ENCODE measurements at regions not wholly inside any gene's neighbourhood (a gene's known extent, or its start where the extent isn't known, plus 50 kb on each side); places are given as distances from the start of the nearest gene placed in this dataset.
A peak's percentile ranks its signal among the peaks of the same experiment; 100 is the strongest.

DNA sequence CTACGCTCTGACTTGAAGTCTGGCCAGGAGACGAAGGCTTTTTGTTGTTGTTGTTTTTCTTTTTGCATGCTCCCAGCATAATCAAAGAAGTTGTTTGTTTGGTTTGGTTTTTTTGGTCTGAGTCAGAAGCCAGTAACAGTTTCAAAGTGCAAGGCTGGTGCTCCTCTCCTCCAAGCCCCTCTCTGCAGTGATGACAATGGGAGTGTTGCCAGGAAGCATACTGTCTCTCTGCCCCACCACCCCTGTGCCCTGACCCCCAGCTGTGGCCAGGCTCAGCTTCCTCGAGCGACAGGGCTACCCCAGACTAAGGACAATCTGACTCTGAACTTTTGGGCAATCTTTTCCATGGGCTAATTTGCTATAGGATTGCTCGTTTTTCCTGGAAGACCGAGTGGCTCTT, 173.8 kb upstream of the PITX1 start:
- no peak for DNase-seq (ENCODE audit: extremely low read depth in 1 of 2, low read depth in 1 of 2)

DNA sequence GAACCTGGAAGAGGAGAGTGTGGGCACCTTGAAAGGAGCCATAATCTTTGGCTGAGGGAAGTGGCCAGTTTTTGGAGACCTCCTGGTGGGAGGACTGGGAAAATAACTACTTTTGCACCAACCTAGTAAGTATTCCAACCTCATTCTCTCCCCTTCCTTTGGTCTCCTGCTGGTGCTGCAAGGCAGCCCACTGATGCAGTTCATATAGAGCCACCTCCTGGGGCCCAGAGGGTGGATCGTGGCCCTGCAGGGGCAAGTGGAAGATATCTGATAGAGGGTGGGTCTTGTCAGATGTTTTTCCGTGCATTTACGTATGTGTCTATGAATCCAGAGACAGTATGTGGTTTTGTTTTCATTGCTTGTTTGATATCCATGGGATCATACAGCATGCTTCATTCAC, 172.8 kb upstream of the PITX1 start:
- no peak for DNase-seq (ENCODE audit: extremely low read depth in 1 of 2, low read depth in 1 of 2)

- no peak for DNase-seq (ENCODE audit: extremely low read depth in 1 of 2, low read depth in 1 of 2)
These were observed 171.8 kb upstream of the PITX1 start for GRCh38 chr5:135205632-135206349.

DNA sequence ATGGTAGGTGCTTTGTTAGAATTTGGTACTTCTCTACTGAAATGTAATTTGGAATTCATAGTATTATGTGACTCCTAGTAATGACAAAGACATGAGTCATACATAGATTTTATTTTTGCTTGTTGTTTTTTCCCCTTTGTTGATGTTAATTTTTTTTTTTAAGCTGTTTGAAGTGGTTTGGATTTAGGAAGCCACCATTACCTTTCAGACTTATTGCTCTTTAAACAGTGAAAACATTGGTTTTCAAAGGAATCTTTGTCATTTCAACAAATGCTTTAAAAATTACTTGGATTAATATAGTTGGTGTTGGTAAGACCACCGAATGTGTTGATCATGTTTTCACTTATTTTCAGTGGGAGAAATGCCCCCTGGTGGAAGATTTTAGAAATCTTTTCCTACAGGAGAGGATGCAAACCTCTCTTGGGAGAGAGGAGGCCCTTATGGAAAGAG, 170.1 kb upstream of the PITX1 start:
- DNase-seq (ENCODE audit: extremely low read depth in 1 of 2, low read depth in 1 of 2): no peak

- no peak for DNase-seq (ENCODE audit: extremely low read depth in 1 of 2, low read depth in 1 of 2)
These were observed 169.6 kb upstream of the PITX1 start for GRCh38 chr5:135203593-135204036.

DNA sequence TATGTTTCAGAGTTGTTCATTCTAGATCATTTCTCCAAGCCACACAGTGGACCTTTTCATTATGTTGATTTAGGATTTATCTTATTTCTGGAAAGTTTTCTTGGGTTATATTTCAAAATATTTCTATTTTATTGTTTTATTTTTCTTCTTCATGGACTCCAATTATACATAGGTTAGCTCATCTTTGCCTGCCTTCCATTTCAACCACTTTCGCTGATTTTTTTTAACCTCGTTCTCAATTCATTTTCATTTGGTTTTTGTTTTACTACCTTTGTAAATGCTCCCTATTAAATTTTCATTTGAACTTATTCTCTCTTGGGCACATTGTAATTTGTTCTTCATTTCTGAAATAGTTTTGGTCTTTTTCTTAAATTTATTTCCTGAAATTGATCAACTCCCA, 169.0 kb upstream of the PITX1 start:
- DNase-seq (ENCODE audit: extremely low read depth in 1 of 2, low read depth in 1 of 2): no peak

DNA sequence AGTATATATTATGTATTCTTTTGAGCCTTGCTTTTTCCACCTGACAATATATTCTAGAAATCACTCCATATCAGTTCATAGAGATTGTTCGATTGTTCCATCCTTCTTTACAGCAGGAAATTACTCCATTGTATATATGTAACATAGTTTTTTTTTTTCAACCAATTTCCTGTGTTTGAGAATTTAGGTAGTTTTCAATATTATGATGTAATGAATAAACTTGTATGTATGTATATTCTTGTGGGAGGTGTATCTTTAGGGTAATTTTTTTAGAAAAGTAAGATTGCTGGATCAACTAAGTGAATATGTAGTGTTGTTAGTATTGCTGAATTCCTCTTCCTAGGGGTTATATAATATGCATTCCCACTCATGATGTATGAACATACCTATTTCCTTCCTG, 165.9 kb upstream of the PITX1 start:
- no peak for DNase-seq (ENCODE audit: extremely low read depth in 1 of 2, low read depth in 1 of 2)

- DNase-seq (ENCODE audit: extremely low read depth in 1 of 2, low read depth in 1 of 2): no peak
These were observed 162.5 kb upstream of the PITX1 start for GRCh38 chr5:135196483-135196882.

- no peak for DNase-seq (ENCODE audit: extremely low read depth in 1 of 2, low read depth in 1 of 2)
These were observed 161.2 kb upstream of the PITX1 start for GRCh38 chr5:135195270-135195608.

DNA sequence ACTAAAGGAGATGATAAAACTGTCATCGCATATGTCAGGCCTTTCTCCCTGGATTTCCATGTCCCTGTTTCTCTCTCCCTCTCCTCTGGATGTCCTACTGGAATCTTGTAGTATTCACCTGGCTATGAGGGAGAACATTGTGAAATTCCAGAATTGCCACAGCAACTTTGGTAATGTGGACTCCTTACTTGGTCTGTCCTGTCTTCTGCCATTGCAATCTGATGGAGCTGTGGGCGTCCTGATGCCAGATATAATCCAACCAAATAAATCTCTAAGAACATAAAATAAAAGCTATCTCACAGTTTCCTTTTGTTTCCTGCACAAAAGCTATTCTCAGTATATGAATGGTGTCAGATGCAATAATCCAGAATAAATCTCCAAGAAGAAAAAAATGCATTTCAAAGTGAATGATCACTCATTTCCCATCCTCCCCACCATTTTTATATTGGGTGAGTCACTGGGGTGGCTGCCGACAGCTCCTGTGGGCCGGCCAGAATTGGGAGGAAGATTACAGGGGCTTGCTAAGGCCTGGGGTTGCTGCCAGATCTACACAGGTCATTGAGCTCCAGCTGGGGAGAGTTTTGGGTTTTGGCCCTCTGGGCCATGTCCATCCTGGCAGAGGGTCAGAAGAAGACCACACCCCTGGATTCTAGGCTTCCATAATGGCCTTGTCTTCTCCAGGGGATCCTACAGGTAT, 160.7 kb upstream of the PITX1 start:
- DNase-seq (ENCODE audit: extremely low read depth in 1 of 2, low read depth in 1 of 2): no peak

DNA sequence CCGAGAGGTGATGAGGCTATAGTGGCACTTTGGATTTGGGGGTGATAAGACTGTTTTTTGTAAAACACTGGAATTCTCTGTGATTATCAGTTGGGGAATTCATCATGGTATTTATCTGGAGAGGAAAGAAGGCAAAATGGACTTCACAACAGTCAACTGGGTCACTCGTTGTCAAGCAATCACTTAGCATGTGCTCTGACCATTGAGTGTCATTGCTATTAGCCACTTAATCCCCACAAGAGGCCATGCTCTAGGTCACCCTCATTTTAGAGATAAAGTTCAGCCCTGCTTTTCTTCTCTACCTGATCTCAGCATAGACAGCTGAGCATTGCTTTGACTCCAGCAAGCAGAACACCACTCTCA, 160.1 kb upstream of the PITX1 start:
- no peak for DNase-seq (ENCODE audit: extremely low read depth in 1 of 2, low read depth in 1 of 2)

DNA sequence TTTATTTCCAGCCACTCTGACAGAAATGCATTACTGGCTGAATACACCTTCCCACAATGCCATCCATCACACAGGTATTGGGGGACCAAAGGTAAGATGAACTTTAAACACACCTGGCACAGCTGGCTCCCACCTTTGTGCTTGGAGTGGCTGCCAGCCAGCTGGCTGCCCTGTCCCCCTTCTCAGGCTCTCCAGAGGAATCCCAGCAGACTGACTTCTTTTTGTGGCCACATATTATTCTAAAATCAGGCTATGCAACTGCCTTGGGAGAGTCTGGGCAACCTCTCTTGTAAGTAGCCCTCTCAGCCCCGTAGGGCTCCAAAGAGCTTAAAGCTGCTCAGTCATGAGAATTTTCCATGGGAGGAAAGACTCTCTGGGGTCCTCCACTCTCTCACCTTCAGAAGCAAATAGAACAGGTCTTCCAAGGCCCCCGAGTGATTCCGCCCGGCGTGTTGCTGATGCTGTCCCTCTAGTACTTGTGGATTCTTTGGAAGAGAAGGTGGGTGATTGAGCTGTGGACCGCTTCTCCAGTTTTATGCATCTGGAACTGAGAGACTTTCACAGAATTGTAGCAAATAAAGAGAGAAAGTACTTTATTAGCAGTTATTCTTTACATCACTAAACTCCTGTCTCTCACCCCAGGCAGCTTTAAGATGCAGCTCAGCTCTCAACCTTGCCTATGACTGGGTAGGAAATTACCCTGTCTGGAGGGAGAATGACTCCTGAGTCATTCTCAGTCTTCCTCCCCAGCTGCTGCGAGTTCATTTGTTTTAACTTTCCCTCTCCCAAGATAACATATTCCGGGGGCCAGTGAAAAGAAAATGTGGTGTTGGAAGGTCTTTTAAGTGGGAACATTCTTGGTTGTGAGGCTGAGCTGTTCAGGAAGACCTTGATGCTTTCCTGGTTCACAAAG, 159.4 kb upstream of the PITX1 start:
- DNase-seq (ENCODE audit: extremely low read depth in 1 of 2, low read depth in 1 of 2): no peak

DNA sequence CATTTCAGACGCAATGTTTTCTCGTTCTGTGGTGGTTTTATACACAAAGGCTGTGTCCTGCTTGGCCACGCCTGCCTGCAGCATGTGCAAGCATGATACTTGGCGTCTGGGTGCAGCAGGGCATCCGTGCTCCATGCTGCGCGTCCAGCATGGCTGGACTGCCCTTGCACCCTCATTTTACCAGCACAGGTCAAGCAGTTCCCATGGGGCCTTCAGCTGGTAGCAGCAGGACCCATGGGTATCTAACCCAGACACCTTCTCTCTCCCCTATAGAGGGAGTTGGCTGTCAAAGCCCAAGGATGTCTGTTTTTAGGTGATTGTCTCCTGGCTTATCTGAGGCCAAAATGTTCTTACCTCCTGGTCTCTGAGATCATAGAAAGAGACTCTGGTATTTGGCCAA, 158.3 kb upstream of the PITX1 start:
- no peak for DNase-seq (ENCODE audit: extremely low read depth in 1 of 2, low read depth in 1 of 2)

GRCh38 chr5:135191084-135191826, 157.2 kb upstream of the PITX1 start:
- peak; percentile 20 to 48 for DNase-seq (ENCODE audit: extremely low read depth in 1 of 2, low read depth in 1 of 2)

DNA sequence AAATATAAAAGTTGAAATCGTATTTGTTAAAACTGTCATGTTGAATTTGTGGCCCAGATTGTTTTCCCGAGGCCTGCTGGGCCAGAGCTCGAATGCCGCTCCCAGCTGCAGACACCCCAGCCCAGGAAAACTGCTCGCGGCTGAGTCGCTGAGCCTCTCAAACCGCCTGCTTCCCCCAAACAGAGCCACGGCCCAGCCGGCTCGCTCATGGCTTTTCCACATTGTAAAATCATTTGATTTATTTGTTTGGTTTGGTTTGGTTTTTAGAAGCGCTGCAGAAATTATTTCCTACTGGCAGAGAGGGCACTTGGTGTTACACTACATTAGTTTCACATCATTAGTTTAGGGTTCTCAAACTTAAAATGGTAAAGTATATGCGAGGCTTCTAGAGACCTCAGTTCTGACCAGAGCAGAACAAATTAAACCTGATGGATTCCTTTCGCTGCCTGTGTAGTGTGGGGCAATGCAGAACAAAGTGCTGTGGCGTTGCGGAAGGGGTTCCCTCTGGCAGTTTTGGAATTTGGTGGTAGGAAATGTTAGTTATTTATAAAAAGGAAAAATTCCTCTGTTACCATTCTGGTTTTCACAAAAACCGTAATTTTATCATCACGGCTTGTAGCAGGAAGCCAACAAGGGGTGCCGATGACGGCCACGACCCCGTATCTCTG, 156.5 kb upstream of the PITX1 start:
- no peak for DNase-seq (ENCODE audit: extremely low read depth in 1 of 2, low read depth in 1 of 2)

DNA sequence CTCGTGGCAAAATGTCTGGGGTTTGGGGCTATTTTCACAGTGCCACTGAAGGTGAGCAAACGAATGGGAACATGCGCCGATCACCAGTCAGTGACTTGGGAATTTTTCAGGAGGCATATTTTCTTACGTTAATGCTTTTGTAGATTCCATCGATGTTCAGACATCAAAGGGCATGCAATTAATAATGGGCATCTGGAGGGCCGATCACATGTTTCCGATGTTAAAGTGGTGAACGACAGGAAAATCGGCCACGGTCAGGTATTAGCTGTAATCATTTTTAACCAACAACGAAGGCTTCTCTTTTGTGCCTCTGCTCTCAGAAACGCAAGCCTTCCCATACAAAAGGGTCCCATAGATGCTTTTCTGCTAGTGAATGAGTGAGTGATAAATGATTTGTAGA, 155.0 kb upstream of the PITX1 start:
- no peak for DNase-seq (ENCODE audit: extremely low read depth in 1 of 2, low read depth in 1 of 2)

DNA sequence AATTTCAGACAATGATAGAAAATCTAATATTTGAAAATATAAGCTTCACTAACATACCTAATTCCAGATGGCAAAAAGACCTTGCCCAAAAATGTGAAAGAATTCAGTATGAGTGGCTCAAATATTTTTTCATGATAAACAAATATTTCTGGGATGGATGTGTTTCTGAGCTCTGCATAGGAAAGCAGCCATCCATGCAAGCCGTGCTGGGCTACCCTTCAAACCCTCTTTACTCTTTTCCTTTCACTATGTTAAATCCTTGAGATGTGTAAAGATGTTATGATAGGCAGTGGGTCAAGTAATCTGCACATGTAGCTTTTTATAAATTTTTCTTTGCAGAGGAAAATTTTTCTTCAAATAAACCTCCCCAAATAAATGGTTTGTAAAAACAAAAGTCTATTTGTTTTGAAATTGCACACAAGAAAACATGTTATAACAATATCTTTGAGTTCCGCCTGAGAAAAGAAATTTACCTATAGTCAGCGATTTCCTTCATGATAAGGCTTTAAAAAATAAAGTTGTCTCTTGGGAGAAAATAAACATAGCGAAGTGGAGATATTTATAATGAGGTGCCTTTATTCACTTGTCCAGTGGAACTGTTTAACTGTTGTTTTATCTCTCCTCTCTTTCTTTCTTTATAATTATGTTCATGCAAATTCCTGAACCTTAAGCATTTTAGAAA, 154.3 kb upstream of the PITX1 start:
- no peak for DNase-seq (ENCODE audit: extremely low read depth in 1 of 2, low read depth in 1 of 2)

DNA sequence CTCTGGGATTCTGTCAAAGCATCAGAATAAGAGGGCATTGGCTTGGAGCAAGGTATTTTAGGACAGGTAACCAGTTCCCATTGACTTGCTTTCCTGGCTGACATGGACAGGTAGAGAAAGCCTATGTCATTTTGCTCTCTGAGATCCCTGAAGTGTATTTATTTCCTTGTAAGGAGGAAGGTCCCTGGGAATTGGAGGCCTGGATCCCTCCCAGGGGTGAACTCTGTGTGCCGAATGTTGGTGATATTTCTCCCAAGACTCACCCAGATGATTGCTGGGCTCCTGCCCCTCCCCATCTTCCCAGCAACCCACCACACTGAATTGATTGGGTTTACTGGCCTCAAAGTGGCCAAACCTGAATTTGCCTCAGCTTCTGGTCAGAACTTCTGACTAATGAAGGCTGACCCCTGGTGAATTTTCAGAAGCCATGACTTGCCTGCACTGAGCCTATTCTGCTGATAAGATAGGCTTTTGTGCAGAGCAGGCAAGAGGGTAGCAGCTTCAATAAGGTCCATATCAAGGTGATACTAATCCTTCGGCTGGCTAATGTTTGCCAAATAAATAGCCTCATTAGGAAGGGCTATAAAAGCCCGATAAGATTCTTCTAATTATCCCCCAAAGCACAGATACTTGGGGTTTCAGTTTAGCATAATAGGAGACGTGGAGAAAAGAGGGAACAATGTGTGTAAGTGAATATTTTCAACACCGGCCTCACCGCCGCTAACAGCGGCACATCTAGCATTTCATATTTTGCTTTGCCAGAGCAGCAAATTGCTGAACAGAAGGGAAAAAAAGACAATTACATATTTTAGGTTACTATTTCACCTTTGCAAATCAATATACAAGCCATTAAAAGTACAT, 152.9 kb upstream of the PITX1 start:
- DNase-seq (ENCODE audit: extremely low read depth in 1 of 2, low read depth in 1 of 2): no peak

- DNase-seq (ENCODE audit: extremely low read depth in 1 of 2, low read depth in 1 of 2): no peak
These were observed 151.5 kb upstream of the PITX1 start for GRCh38 chr5:135185481-135186065.
